ENCODE measurements at regions not wholly inside any gene's neighbourhood (a gene's known extent, or its start where the extent isn't known, plus 50 kb on each side); places are given as distances from the start of the nearest gene placed in this dataset.

DNA sequence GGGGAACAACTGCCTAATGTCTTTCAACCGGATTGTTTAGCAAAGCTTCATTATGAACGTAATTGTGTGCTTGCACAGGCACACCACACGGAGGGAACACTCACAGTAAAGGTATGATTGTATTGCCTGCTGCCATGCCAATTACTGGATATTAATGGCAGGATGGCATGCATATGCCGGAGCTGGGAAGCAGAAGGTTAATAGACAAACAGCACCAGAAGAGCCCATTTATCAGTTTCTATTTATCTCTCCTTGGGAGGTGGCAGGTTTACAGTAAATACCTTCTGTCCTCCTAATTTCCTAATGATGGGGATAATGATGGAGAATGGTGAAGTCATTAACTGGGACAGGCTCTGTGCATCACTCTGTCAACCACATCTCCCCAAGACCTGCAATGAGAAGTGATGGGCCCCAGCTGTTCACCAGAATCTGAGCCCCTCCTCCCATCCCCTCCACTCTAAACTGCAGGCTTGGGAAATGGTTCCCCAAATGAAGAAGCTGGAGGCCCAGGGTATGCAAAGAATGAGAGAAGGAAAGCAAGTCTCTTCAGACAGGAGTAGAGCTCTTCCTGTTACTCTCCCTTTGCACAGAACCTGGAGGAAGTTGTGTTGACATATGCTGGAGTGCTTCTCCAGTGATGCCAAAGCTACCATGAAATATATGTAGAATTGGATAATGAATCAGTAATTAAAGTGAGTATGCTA lies 160.8 kb downstream of the NAA11 start:
- H3K4me2 ChIP-seq (ENCODE audit: insufficient read depth, low read length) = no peak overlapping the region
- H2AFZ ChIP-seq (ENCODE audit: low read depth, low read length) = peak overlapping the region; percentile 34; the same call in 1 of the 2 replicates
- ChIA-PET CTCF (ENCODE audit: low intra/inter-chr PET ratio) (no interaction called here), POLR2A (no interaction called here)
- intact Hi-C loops (cut with micrococcal nuclease) (no loop called here), in situ Hi-C loops (cut with MboI) (no loop called here)
- no peak overlapping the region for H3K4me3 ChIP-seq
- H3K79me2 ChIP-seq (ENCODE audit: control insufficient read depth, insufficient read depth, low read length) = no peaks in the 10 kb centered on the region
- TF ChIP-seq, protein P1, sequence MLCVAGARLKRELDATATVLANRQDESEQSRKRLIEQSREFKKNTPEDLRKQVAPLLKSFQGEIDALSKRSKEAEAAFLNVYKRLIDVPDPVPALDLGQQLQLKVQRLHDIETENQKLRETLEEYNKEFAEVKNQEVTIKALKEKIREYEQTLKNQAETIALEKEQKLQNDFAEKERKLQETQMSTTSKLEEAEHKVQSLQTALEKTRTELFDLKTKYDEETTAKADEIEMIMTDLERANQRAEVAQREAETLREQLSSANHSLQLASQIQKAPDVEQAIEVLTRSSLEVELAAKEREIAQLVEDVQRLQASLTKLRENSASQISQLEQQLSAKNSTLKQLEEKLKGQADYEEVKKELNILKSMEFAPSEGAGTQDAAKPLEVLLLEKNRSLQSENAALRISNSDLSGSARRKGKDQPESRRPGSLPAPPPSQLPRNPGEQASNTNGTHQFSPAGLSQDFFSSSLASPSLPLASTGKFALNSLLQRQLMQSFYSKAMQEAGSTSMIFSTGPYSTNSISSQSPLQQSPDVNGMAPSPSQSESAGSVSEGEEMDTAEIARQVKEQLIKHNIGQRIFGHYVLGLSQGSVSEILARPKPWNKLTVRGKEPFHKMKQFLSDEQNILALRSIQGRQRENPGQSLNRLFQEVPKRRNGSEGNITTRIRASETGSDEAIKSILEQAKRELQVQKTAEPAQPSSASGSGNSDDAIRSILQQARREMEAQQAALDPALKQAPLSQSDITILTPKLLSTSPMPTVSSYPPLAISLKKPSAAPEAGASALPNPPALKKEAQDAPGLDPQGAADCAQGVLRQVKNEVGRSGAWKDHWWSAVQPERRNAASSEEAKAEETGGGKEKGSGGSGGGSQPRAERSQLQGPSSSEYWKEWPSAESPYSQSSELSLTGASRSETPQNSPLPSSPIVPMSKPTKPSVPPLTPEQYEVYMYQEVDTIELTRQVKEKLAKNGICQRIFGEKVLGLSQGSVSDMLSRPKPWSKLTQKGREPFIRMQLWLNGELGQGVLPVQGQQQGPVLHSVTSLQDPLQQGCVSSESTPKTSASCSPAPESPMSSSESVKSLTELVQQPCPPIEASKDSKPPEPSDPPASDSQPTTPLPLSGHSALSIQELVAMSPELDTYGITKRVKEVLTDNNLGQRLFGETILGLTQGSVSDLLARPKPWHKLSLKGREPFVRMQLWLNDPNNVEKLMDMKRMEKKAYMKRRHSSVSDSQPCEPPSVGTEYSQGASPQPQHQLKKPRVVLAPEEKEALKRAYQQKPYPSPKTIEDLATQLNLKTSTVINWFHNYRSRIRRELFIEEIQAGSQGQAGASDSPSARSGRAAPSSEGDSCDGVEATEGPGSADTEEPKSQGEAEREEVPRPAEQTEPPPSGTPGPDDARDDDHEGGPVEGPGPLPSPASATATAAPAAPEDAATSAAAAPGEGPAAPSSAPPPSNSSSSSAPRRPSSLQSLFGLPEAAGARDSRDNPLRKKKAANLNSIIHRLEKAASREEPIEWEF (CRISPR knock-in tag; IDR thresholded peaks at IDR 0.05) = no peak
- TF ChIP-seq, protein P2, sequence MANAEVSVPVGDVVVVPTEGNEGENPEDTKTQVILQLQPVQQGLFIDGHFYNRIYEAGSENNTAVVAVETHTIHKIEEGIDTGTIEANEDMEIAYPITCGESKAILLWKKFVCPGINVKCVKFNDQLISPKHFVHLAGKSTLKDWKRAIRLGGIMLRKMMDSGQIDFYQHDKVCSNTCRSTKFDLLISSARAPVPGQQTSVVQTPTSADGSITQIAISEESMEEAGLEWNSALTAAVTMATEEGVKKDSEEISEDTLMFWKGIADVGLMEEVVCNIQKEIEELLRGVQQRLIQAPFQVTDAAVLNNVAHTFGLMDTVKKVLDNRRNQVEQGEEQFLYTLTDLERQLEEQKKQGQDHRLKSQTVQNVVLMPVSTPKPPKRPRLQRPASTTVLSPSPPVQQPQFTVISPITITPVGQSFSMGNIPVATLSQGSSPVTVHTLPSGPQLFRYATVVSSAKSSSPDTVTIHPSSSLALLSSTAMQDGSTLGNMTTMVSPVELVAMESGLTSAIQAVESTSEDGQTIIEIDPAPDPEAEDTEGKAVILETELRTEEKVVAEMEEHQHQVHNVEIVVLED (CRISPR knock-in tag; IDR thresholded peaks at IDR 0.05) = no peak
- TF ChIP-seq ZNF212 (CRISPR knock-in tag; IDR thresholded peaks at IDR 0.05) = no peak
- no peak for TF ChIP-seq ETS2 (tag; IDR thresholded peaks at IDR 0.05; ENCODE audit: borderline replicate concordance, poor library complexity, severe bottlenecking)
- no peak for TF ChIP-seq MED1 (CRISPR knock-in tag; IDR thresholded peaks at IDR 0.05; ENCODE audit: borderline replicate concordance)
- no peak for TF ChIP-seq JUND (IDR thresholded peaks at IDR 0.05; ENCODE audit: borderline replicate concordance, low read depth, low read length)
- TF ChIP-seq JUND (tag; IDR thresholded peaks at IDR 0.05; ENCODE audit: borderline replicate concordance, low read depth, low read length) = no peak
- no peak for TF ChIP-seq NFATC3 (IDR thresholded peaks at IDR 0.05)
- no peak for FAIRE-seq
- H4K20me1 ChIP-seq (replicated peaks; ENCODE audit: control insufficient read depth, insufficient read depth, low read length) = no peaks in the 10 kb centered on the region
- no TSS peak for BruUV-seq (replicated peaks)
- no peaks in the 10 kb centered on the region for H3K36me3 ChIP-seq (ENCODE audit: control insufficient read depth, insufficient read depth, low read length)
- H3K4me1 ChIP-seq (replicated peaks in 1 of 2; ENCODE audit: control insufficient read depth in 2 of 2, insufficient read depth in 2 of 2, low read length in 2 of 2) = peaks cover 0 to 10% of the 10 kb centered on the region in 2 experiments; a peak in 3 of 5 replicates
- no peak for DNase-seq (ENCODE audit: extremely low read depth in 1 of 4, low spot score in 3 of 4)
- no peaks in the 10 kb centered on the region for H3K9me1 ChIP-seq (ENCODE audit: control insufficient read depth, insufficient read depth, low read length)
- H3K27ac ChIP-seq (ENCODE audit: extremely low read depth, low read depth, low read length) = no peak overlapping the region
- no peak for ATAC-seq
- 21% methylated on average over 4 of the region's 4 CpGs for WGBS (ENCODE audit: insufficient coverage, low coverage, missing lambda C conversion rate)
- no peak overlapping the region for H3K9ac ChIP-seq (ENCODE audit: insufficient read depth in 1 of 2, low read depth in 2 of 2, low read length in 2 of 2)
- no peaks in the 10 kb centered on the region for H3K9me3 ChIP-seq (replicated peaks; ENCODE audit: control insufficient read depth, insufficient read depth, low read depth, low read length)
- no peaks in the 10 kb centered on the region for H3K27me3 ChIP-seq (ENCODE audit: control insufficient read depth in 2 of 2, insufficient read depth in 2 of 2, low read length in 2 of 2)

Measured in K562 (cell line).